Neural cell (in vitro differentiated cells): ENCODE measurements at regions not wholly inside any gene's neighbourhood (a gene's known extent, or its start where the extent isn't known, plus 50 kb on each side); places are given as distances from the start of the nearest gene placed in this dataset.

Experiments
- H2AFZ ChIP-seq: fragments of 200-600, 300-800 bp; sonication (generic), shearing (Covaris generic); 2 replicates; pipeline ENCODE4 v1.6.0; 2014; ENCODE audit warnings: low read depth, mild to moderate bottlenecking, antibody characterized with exemption, low read length, moderate library complexity
- H3F3A ChIP-seq: fragments of 200-600 bp; shearing (Covaris generic); 2 replicates; pipeline ENCODE4 v1.6.1; 2016; ENCODE audit warnings: mild to moderate bottlenecking, moderate library complexity, mixed read lengths, antibody characterized with exemption, low read length; ENCODE audit not compliant: insufficient read depth, poor library complexity, severe bottlenecking
- H3K27ac ChIP-seq: fragments of 200-600, 300-800 bp; sonication (generic), shearing (Covaris generic); 2 replicates; pipeline ENCODE4 v1.5.1; 2014; ENCODE audit warnings: mild to moderate bottlenecking, low read length, moderate library complexity
- H3K27me3 ChIP-seq: fragments of 300-800, 200-600 bp; sonication (generic), shearing (Covaris generic); 2 replicates; pipeline ENCODE4 v1.6.0; 2014; ENCODE audit warnings: mild to moderate bottlenecking, low read depth, low read length, moderate library complexity; ENCODE audit not compliant: insufficient read depth
- H3K36me3 ChIP-seq: fragments of 300-800, 200-600 bp; sonication (generic), shearing (Covaris generic); 2 replicates; pipeline ENCODE4 v1.5.1; 2014; ENCODE audit warnings: mild to moderate bottlenecking, antibody characterized with exemption, low read length, moderate library complexity; ENCODE audit not compliant: insufficient read depth
- H3K4me2 ChIP-seq: fragments of 300-800, 200-600 bp; sonication (generic), shearing (Covaris generic); 2 replicates; pipeline ENCODE4 v1.6.0; 2014; ENCODE audit warnings: mild to moderate bottlenecking, low read length
- H3K4me3 ChIP-seq: fragments of 300-800, 200-600 bp; sonication (generic), shearing (Covaris generic); 2 replicates; pipeline ENCODE4 v1.5.1; 2014; ENCODE audit warnings: mild to moderate bottlenecking, low read length, moderate library complexity
- H3K79me2 ChIP-seq: fragments of 200-600 bp; shearing (Covaris generic); replicated peaks from 2 replicates; pipeline ENCODE4 v1.6.0; 2014; ENCODE audit warnings: mild to moderate bottlenecking, low read length, moderate library complexity; ENCODE audit not compliant: insufficient read depth
- H3K9ac ChIP-seq: fragments of 300-800, 200-600 bp; sonication (generic), shearing (Covaris generic); 2 replicates; pipeline ENCODE4 v1.6.1; 2016; ENCODE audit warnings: mild to moderate bottlenecking, low read length, mixed read lengths
- H3K9me2 ChIP-seq: fragments of 200-600 bp; shearing (Covaris generic); 2 replicates; pipeline ENCODE4 v1.6.1; 2016; ENCODE audit warnings: mild to moderate bottlenecking, low read length, mixed read lengths; ENCODE audit not compliant: insufficient read depth
- H3K9me3 ChIP-seq: fragments of 200-600, 300-800 bp; sonication (generic), shearing (Covaris generic); 2 replicates; pipeline ENCODE4 v1.6.1; 2016; ENCODE audit warnings: mild to moderate bottlenecking, mixed run types, low read length, moderate library complexity, mixed read lengths
- H4K20me1 ChIP-seq: fragments of 200-600 bp; shearing (Covaris generic); 2 replicates; pipeline ENCODE4 v1.6.1; 2016; ENCODE audit warnings: mild to moderate bottlenecking, mixed run types; ENCODE audit not compliant: insufficient read depth
- EP300 ChIP-seq: fragments of 450-650 bp; conservative IDR thresholded peaks from 2 replicates; pipeline ENCODE4 v1.6.1; 2014; ENCODE audit warnings: antibody characterized with exemption, mild to moderate bottlenecking, moderate library complexity; ENCODE audit not compliant: poor library complexity, severe bottlenecking
- EZH2 ChIP-seq: fragments of 200-600, 300-800 bp; shearing (Covaris generic), sonication (generic); IDR thresholded peaks from 2 replicates; pipeline ENCODE4 v1.6.1; 2014; ENCODE audit warnings: antibody characterized with exemption, low read length, borderline replicate concordance, mild to moderate bottlenecking; ENCODE audit not compliant: insufficient read depth, poor library complexity, severe bottlenecking
- MXI1 ChIP-seq: fragments of 450-650 bp; conservative IDR thresholded peaks from 2 replicates; pipeline ENCODE4 v1.6.1; 2014; ENCODE audit warnings: antibody characterized with exemption, mild to moderate bottlenecking; ENCODE audit not compliant: poor library complexity, severe bottlenecking
- POLR2AphosphoS5 ChIP-seq: IDR thresholded peaks from 2 replicates; pipeline ENCODE4 v1.6.1; 2012
- RAD21 ChIP-seq: fragments of 450-650 bp; conservative IDR thresholded peaks from 2 replicates; pipeline ENCODE4 v1.6.1; 2014; ENCODE audit warnings: antibody characterized with exemption, mild to moderate bottlenecking, moderate library complexity
- SMC3 ChIP-seq: fragments of 450-650 bp; conservative IDR thresholded peaks from 2 replicates; pipeline ENCODE4 v1.6.1; 2014; ENCODE audit warnings: antibody characterized with exemption, mild to moderate bottlenecking, moderate library complexity; ENCODE audit not compliant: poor library complexity
- TAF1 ChIP-seq: IDR thresholded peaks from 2 replicates; pipeline ENCODE4 v1.6.1; 2012; ENCODE audit warnings: low read depth
- TF ChIP-seq, protein P1 (sequence below): IDR thresholded peaks from 2 replicates; pipeline ENCODE4 v1.6.1; 2012; ENCODE audit warnings: borderline replicate concordance
- TF ChIP-seq, protein P2 (sequence below): fragments of 450-650 bp; IDR thresholded peaks from 2 replicates; pipeline ENCODE4 v1.5.1; 2014; ENCODE audit warnings: antibody characterized with exemption, mild to moderate bottlenecking, moderate library complexity; ENCODE audit not compliant: poor library complexity, severe bottlenecking

DNA sequence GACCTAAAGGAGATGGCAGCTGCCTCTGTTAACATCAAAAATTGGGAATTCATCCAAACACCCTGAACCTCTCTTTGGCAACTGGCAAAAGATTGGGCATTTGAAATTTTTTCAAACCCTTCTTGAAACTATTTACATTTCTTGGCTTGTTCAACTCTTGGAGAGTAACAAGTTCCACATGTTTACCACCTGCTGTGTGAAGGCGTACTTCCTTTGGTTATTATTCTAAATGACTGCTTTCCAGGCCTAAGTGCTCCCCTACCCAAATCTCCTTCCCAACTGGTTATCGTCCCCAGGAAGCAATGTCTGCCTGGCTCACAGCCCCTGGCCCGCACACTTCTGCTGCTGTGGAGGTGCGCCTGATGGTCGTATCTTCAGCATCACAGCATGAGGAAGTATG is 422.7 kb downstream of the DMAC1 start:
- TF ChIP-seq SMC3 (no peak), EP300 (no peak), POLR2AphosphoS5 (no peak), MXI1 (no peak), EZH2 (no peak), RAD21 (no peak), TAF1 (no peak)
- TF ChIP-seq, protein P1, sequence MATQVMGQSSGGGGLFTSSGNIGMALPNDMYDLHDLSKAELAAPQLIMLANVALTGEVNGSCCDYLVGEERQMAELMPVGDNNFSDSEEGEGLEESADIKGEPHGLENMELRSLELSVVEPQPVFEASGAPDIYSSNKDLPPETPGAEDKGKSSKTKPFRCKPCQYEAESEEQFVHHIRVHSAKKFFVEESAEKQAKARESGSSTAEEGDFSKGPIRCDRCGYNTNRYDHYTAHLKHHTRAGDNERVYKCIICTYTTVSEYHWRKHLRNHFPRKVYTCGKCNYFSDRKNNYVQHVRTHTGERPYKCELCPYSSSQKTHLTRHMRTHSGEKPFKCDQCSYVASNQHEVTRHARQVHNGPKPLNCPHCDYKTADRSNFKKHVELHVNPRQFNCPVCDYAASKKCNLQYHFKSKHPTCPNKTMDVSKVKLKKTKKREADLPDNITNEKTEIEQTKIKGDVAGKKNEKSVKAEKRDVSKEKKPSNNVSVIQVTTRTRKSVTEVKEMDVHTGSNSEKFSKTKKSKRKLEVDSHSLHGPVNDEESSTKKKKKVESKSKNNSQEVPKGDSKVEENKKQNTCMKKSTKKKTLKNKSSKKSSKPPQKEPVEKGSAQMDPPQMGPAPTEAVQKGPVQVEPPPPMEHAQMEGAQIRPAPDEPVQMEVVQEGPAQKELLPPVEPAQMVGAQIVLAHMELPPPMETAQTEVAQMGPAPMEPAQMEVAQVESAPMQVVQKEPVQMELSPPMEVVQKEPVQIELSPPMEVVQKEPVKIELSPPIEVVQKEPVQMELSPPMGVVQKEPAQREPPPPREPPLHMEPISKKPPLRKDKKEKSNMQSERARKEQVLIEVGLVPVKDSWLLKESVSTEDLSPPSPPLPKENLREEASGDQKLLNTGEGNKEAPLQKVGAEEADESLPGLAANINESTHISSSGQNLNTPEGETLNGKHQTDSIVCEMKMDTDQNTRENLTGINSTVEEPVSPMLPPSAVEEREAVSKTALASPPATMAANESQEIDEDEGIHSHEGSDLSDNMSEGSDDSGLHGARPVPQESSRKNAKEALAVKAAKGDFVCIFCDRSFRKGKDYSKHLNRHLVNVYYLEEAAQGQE, result no peak
- TF ChIP-seq, protein P2, sequence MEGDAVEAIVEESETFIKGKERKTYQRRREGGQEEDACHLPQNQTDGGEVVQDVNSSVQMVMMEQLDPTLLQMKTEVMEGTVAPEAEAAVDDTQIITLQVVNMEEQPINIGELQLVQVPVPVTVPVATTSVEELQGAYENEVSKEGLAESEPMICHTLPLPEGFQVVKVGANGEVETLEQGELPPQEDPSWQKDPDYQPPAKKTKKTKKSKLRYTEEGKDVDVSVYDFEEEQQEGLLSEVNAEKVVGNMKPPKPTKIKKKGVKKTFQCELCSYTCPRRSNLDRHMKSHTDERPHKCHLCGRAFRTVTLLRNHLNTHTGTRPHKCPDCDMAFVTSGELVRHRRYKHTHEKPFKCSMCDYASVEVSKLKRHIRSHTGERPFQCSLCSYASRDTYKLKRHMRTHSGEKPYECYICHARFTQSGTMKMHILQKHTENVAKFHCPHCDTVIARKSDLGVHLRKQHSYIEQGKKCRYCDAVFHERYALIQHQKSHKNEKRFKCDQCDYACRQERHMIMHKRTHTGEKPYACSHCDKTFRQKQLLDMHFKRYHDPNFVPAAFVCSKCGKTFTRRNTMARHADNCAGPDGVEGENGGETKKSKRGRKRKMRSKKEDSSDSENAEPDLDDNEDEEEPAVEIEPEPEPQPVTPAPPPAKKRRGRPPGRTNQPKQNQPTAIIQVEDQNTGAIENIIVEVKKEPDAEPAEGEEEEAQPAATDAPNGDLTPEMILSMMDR, result no peak
- no peak overlapping the region for H3K4me2 ChIP-seq
- no peak overlapping the region for H2AFZ ChIP-seq

DNA sequence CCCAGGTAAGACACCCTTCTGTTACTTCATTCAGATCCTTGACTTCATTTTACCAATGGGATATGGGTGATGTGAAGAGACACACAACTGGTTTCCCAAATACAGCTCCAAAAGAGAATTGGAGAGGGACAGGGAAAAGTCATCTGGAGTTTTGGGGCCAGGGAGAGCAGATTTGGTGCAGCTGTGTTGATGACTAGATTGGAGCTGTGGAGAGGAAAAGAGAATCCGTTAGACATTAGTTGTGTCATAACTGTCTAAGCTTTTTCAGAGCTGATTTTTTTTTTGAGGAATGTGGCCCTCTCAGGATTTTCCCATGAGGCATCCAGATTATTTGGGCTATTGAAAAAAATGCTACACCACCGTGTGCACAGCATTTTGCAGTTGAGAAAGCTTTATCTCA is 423.4 kb downstream of the DMAC1 start:
- Histone ChIP-seq H3K4me3 (no peak overlapping the region), H3K27me3 (no peaks in the 10 kb centered on the region), H3K27ac (no peak overlapping the region), H3K36me3 (no peaks in the 10 kb centered on the region), H2AFZ (no peak overlapping the region), H3K9me3 (no peaks in the 10 kb centered on the region), H3K4me2 (no peak overlapping the region), H3K9ac (no peak overlapping the region), H3K79me2 (no peaks in the 10 kb centered on the region), H3K9me2 (no peaks in the 10 kb centered on the region), H3F3A (no peaks in the 10 kb centered on the region), H4K20me1 (no peaks in the 10 kb centered on the region)
- TF ChIP-seq POLR2AphosphoS5, result no peak
- TF ChIP-seq EP300, result no peak
- no peak for TF ChIP-seq MXI1
- TF ChIP-seq, protein P1, result no peak
- no peak for TF ChIP-seq SMC3
- no peak for TF ChIP-seq EZH2
- TF ChIP-seq TAF1, result no peak
- TF ChIP-seq RAD21, result no peak
- TF ChIP-seq, protein P2, result no peak

More for the DNA sequence above, 422.7 kb downstream of the DMAC1 start:
- no peaks in the 10 kb centered on the region for H3K79me2 ChIP-seq
- H3K9ac ChIP-seq, result no peak overlapping the region
- no peaks in the 10 kb centered on the region for H3K9me2 ChIP-seq
- H4K20me1 ChIP-seq, result no peaks in the 10 kb centered on the region
- H3F3A ChIP-seq, result no peaks in the 10 kb centered on the region
- no peaks in the 10 kb centered on the region for H3K27me3 ChIP-seq
- no peaks in the 10 kb centered on the region for H3K9me3 ChIP-seq
- no peak overlapping the region for H3K4me3 ChIP-seq
- no peak overlapping the region for H3K27ac ChIP-seq
- no peaks in the 10 kb centered on the region for H3K36me3 ChIP-seq
